ENCODE measurements at regions not wholly inside any gene's neighbourhood (a gene's known extent, or its start where the extent isn't known, plus 50 kb on each side); places are given as distances from the start of the nearest gene placed in this dataset.
"Not testable (repeated sequence)": the region's sequence is repeated elsewhere in the genome, so short reads cannot be mapped to it uniquely, and the experiment has no call there.

GRCh38 chr6:120378582-120379220, 955.6 kb downstream of the TBC1D32 start:
- no peak for DNase-seq (ENCODE audit: extremely low read depth, low read depth)

GRCh38 chr6:120373185-120373584, 961.1 kb downstream of the TBC1D32 start:
- no peak for DNase-seq (ENCODE audit: extremely low read depth, low read depth)

More at GRCh38 chr6:120378582-120379220, 955.6 kb downstream of the TBC1D32 start:
- peak; percentile 49 for TF ChIP-seq CTCF (IDR thresholded peaks at IDR 0.05; ENCODE audit: low read depth, low read length)

GRCh38 chr6:120363429-120363828, 970.9 kb downstream of the TBC1D32 start:
- no peak for DNase-seq (ENCODE audit: extremely low read depth, low read depth)
- no peak for TF ChIP-seq CTCF (IDR thresholded peaks at IDR 0.05; ENCODE audit: low read depth, low read length)

More at GRCh38 chr6:120373185-120373584, 961.1 kb downstream of the TBC1D32 start:
- no peak for TF ChIP-seq CTCF (IDR thresholded peaks at IDR 0.05; ENCODE audit: low read depth, low read length)

- not testable (repeated sequence) for DNase-seq (ENCODE audit: extremely low read depth, low read depth)
Measured at GRCh38 chr6:120358535-120358934, 975.7 kb downstream of the TBC1D32 start.

GRCh38 chr6:120357447-120357846, 976.8 kb downstream of the TBC1D32 start:
- no peak for TF ChIP-seq CTCF (IDR thresholded peaks at IDR 0.05; ENCODE audit: low read depth, low read length)
- no peak for DNase-seq (ENCODE audit: extremely low read depth, low read depth)

GRCh38 chr6:120355822-120356221, 978.5 kb downstream of the TBC1D32 start:
- TF ChIP-seq CTCF (IDR thresholded peaks at IDR 0.05; ENCODE audit: low read depth, low read length): no peak
- peak; percentile 19 for DNase-seq (ENCODE audit: extremely low read depth, low read depth)

GRCh38 chr6:120354452-120355098, 979.7 kb downstream of the TBC1D32 start:
- TF ChIP-seq CTCF (IDR thresholded peaks at IDR 0.05; ENCODE audit: low read depth, low read length): no peak
- no peak for DNase-seq (ENCODE audit: extremely low read depth, low read depth)

Data from AG09319 (cell line).